ENCODE measurements at regions not wholly inside any gene's neighbourhood (a gene's known extent, or its start where the extent isn't known, plus 50 kb on each side); places are given as distances from the start of the nearest gene placed in this dataset.

DNA sequence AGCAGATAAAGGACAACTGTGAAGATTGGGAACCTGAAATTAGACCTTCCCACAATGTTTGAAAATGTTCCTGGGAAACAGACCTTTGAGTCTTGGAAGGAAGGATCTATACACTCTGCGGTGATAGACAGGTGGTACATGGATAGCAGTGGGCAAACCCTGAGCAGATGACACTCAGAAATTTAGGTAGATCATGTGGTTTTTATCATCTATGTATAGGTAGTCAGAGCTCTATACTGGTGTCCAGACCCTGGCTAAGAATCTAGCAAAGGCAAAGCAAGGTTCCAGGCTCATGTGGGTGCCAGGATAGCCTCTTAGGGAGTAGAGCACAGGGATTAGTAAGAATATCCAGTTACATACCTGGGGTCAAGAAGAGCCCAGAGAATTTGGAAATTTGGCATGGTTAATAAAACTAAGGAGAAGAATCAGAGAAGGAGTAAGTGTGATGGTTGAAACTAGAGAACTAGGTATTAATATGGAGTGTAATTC is 331.2 kb upstream of the FBXO33 start:
- H3K27ac Mint-ChIP-seq, result no peak overlapping the region
- no peak for DNase-seq (ENCODE audit: extremely low spot score, unreplicated experiment)
- H3K9me3 Mint-ChIP-seq, result no peaks in the 10 kb centered on the region
- no peaks in the 10 kb centered on the region for H3K27me3 Mint-ChIP-seq
- H3K4me3 Mint-ChIP-seq, result no peak overlapping the region
- peaks cover 5% of the 10 kb centered on the region for H3K4me1 Mint-ChIP-seq (ENCODE audit: unreplicated experiment)
- TF ChIP-seq, protein P1, sequence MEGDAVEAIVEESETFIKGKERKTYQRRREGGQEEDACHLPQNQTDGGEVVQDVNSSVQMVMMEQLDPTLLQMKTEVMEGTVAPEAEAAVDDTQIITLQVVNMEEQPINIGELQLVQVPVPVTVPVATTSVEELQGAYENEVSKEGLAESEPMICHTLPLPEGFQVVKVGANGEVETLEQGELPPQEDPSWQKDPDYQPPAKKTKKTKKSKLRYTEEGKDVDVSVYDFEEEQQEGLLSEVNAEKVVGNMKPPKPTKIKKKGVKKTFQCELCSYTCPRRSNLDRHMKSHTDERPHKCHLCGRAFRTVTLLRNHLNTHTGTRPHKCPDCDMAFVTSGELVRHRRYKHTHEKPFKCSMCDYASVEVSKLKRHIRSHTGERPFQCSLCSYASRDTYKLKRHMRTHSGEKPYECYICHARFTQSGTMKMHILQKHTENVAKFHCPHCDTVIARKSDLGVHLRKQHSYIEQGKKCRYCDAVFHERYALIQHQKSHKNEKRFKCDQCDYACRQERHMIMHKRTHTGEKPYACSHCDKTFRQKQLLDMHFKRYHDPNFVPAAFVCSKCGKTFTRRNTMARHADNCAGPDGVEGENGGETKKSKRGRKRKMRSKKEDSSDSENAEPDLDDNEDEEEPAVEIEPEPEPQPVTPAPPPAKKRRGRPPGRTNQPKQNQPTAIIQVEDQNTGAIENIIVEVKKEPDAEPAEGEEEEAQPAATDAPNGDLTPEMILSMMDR (conservative IDR thresholded peaks at IDR 0.05), result no peak
- H3K36me3 Mint-ChIP-seq, result peaks cover 3% of the 10 kb centered on the region

DNA sequence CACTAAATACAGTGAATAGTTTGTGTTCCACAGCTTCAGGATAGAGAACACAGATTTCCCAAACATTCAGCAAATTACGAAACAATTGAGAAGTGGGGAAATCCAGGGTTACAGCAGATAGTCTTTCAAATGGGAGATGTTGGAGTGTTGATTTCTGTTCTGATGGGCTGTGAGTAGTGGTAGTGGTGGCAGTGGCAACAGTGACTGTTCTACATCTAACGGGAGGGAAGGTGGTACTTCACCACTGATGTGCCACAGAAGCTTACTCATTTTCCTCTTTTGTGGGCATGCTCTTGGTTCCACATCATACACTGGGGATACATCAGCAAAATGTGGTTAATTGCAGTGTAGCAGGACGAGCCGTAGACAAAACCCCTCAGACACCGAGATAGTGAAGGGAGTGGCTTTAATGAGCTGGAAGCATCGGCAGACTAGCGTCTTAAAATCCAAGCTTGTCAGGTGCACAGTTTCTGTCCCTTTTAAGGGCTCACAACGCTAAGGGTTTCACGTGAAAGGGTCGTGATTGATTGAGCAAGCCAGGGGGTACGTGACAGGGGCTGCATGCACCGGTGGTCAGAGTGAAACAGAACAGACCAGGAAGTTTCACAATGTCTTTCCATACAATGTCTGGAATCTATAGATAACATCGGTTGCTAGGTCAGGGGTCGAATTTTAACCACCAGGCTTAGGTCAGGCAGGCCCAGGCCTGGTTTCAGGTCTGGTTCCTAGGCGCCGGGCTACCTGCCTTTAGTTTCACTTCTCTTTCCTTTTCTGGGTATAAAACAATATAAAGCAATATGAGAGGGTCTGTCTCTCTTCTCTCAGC is 330.6 kb upstream of the FBXO33 start:
- Mint-ChIP-seq H3K36me3 (peaks cover 3% of the 10 kb centered on the region), H3K4me3 (no peak overlapping the region), H3K27me3 (no peaks in the 10 kb centered on the region), H3K27ac (no peak overlapping the region), H3K4me1 (ENCODE audit: unreplicated experiment) (peaks cover 5% of the 10 kb centered on the region), H3K9me3 (no peaks in the 10 kb centered on the region)
- no peak for DNase-seq (ENCODE audit: extremely low spot score, unreplicated experiment)
- TF ChIP-seq, protein P1 (conservative IDR thresholded peaks at IDR 0.05), result no peak

DNA sequence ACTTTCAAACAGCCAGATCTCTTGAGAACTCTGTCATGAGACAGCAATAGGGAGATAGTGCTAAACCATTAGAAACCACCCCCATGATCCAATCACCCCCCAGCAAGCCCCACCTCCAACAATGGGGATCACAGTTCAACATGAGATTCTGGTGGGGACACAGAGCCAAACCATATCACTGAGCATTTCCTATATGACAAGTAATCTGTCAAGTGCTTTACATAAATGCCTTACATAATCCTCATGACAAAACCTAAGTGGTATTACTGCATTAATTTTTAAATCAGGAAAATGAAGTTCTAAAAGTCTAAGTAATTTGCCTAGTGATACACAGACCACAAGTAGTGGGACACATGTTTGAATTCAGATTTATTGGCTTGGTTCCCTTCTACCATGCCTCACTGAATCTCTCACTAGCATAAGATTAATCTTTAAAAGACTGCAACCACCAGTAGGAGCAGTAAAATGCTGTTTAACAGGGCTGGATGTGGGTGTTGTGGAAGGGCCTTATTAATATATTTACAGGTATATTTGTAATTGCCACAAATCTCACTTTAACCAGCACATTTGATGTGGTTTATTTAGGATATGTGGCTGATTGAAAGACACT is 323.1 kb upstream of the FBXO33 start:
- TF ChIP-seq, protein P1 (conservative IDR thresholded peaks at IDR 0.05), result no peak
- Mint-ChIP-seq H3K4me1 (ENCODE audit: unreplicated experiment) (no peaks in the 10 kb centered on the region), H3K27me3 (no peaks in the 10 kb centered on the region), H3K9me3 (no peaks in the 10 kb centered on the region), H3K27ac (no peak overlapping the region), H3K36me3 (no peaks in the 10 kb centered on the region), H3K4me3 (no peak overlapping the region)
- DNase-seq (ENCODE audit: extremely low spot score, unreplicated experiment), result no peak

DNA sequence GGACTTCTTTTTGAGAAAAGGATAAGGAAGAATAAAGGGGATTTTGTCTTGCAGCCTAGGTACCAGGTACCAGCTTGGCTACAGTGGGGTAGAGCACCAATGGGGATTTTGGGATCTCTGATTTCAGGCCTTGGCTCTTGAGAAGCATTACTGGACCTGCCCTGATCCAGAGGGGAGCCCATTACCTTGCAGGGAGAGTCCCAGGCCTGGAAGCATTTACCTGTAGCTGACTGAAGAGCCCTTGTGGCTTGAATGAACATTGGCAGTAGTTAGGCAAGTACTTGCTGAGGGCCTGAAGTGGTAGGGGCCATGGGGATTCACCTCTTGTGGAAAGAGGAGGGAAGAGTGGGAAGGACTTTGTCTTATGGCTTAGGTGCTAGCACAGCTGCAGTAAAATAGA is 308.2 kb upstream of the FBXO33 start:
- Mint-ChIP-seq H3K9me3 (peaks cover 5% of the 10 kb centered on the region), H3K4me3 (no peak overlapping the region), H3K27ac (no peak overlapping the region), H3K27me3 (no peaks in the 10 kb centered on the region), H3K36me3 (no peaks in the 10 kb centered on the region), H3K4me1 (ENCODE audit: unreplicated experiment) (no peaks in the 10 kb centered on the region)
- TF ChIP-seq, protein P1 (conservative IDR thresholded peaks at IDR 0.05), result no peak
- no peak for DNase-seq (ENCODE audit: extremely low spot score, unreplicated experiment)

DNA sequence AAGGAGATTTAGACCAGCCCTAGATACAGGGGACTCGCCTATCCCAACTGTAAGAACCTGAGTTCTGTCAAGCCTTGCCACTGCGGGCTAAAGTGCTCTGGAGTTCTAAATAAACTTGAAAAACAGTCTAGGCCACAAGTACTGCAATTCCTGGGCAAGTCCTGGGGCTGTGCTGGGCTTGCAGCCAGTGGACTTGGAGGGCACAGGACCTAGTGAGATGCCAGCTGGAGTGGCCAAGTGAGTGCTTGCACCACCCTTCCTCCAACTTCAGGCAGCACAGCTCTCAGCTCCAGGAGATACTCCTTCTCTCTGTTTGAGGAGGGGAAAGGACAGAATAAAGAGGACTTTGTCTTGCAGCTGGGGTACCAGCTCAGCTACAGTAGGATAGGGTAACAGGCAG is 307.6 kb upstream of the FBXO33 start:
- Mint-ChIP-seq H3K9me3 (peaks cover 5% of the 10 kb centered on the region), H3K27me3 (no peaks in the 10 kb centered on the region), H3K36me3 (no peaks in the 10 kb centered on the region), H3K27ac (no peak overlapping the region), H3K4me3 (no peak overlapping the region), H3K4me1 (ENCODE audit: unreplicated experiment) (no peaks in the 10 kb centered on the region)
- no peak for DNase-seq (ENCODE audit: extremely low spot score, unreplicated experiment)
- TF ChIP-seq, protein P1 (conservative IDR thresholded peaks at IDR 0.05), result no peak

Measured in type B pancreatic cell (in vitro differentiated cells).